A549 (cell line): ENCODE measurements at regions not wholly inside any gene's neighbourhood (a gene's known extent, or its start where the extent isn't known, plus 50 kb on each side); places are given as distances from the start of the nearest gene placed in this dataset.
"Not testable (repeated sequence)": the region's sequence is repeated elsewhere in the genome, so short reads cannot be mapped to it uniquely, and the experiment has no call there.

Experiments
- CHD4 ChIP-seq: fragments of 200-600 bp; sonication (generic); IDR thresholded peaks from 2 replicates; pipeline ENCODE4 v1.6.1; 2016; ENCODE audit warnings: antibody characterized with exemption, mild to moderate bottlenecking, borderline replicate concordance
- CTCF ChIP-seq: fragments of >200 bp; sonication (Bioruptor Twin); formaldehyde crosslinking; IDR thresholded peaks from 3 replicates; pipeline ENCODE4 v1.5.1; 2016
- POLR2A ChIP-seq: IDR thresholded peaks from 2 replicates; pipeline ENCODE4 v1.6.1; 2012; ENCODE audit warnings: mild to moderate bottlenecking, low read length

- not testable (repeated sequence) for TF ChIP-seq CTCF, POLR2A, CHD4
These were observed 184.6 kb downstream of the LAT start for GRCh38 chr16:29169295-29169994.
